ENCODE measurements at regions not wholly inside any gene's neighbourhood (a gene's known extent, or its start where the extent isn't known, plus 50 kb on each side); places are given as distances from the start of the nearest gene placed in this dataset.

GRCh38 chr7:52877240-52877639 lies 158.2 kb upstream of the POM121L12 start:
- no peak for DNase-seq

DNA sequence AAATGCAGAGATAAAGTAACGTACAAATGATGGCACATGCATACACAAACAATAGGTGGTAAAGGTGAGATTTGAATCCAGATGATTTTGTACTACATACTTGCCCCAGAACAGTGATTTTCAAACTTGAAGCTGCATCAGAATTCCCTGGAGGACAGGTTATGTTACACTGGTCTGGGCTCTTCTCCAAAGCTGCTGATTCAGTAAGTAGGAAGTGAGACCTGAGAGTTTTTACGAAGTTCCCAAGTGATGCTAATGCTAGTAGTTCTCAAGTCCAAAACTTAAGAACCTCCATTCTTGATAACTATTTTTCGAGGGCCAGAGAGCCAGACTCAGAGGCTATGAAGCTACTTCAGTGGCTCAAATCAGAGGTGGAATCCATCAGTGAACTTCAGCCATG lies 159.0 kb upstream of the POM121L12 start:
- DNase-seq: no peak

DNA sequence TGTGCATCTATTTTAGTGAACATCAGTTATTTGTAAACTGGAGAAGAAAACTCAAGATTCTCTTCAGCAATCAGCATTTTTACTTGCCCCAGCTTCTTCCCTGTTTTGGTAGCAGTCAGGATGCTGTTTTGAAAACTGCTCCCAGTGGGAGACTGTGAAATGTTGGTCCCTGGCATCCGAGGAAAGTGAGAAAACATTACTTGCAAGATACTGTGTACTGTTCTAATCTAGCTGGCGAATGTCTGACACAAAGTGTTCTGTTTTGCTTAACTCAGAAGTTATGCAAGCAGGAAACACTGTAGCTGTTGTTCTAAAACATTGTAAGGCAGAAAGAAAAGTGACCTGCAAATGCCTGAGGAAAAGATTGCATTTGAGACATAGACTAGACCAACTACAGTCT lies 171.8 kb upstream of the POM121L12 start:
- no peak for DNase-seq

- no peak for DNase-seq
Observed at GRCh38 chr7:52862321-52862720, 173.1 kb upstream of the POM121L12 start.

DNA sequence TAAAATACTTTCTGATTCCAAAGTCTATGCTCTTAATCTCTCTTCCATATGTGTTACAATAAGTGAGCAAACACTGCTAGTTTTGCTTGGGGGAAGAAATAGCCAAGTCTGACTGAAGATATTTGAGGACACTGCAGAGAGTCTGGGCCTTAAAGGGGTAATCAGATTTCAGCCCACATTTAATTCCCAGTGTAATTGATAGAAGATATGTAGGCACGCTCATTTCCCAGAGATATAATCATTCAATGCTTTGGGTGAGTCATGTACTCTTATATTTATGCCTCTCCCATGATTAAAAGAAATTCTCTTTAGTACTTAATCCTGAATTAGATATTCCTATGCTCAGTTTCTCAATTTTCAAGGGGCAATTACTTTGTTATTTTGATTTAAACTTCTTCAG lies 178.1 kb upstream of the POM121L12 start:
- DNase-seq: no peak

DNA sequence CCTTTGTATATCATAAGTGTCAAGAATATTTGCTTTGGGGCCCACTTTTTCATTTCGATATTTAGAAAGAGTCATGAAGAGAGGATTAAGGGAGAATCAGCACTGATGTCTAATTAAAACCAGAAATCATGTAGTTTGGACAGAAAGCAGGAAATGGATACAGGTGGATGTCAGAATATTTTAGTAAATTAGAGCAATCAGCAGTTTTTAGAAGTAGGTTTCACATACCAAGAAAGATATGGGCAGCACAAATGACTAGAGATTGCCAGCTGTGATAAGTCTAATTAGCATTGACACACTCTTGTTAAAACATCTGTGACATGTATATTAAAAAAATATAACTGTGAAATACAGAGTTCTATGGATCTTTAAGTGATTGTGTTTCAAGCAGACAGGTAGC lies 180.8 kb upstream of the POM121L12 start:
- no peak for DNase-seq

DNA sequence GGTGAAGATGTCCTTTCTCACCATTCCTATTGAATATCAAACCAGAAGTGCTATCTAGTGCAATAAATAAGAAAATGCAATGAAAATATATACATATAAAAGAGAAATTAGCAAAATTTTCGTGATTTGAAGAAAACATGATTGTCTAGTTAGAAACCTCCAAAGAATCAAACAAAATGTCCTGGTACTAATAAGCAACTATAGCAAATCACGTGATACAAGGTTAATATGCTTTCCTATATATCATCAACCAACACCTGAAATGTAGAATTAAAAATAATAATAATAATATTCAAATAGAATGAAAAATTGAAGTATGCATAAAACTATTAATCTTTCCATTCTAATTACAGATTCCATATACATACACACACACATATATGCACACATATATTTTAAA lies 183.9 kb upstream of the POM121L12 start:
- DNase-seq: no peak

- no peak for DNase-seq
Observed at GRCh38 chr7:52843436-52843835, 192.0 kb upstream of the POM121L12 start.

DNA sequence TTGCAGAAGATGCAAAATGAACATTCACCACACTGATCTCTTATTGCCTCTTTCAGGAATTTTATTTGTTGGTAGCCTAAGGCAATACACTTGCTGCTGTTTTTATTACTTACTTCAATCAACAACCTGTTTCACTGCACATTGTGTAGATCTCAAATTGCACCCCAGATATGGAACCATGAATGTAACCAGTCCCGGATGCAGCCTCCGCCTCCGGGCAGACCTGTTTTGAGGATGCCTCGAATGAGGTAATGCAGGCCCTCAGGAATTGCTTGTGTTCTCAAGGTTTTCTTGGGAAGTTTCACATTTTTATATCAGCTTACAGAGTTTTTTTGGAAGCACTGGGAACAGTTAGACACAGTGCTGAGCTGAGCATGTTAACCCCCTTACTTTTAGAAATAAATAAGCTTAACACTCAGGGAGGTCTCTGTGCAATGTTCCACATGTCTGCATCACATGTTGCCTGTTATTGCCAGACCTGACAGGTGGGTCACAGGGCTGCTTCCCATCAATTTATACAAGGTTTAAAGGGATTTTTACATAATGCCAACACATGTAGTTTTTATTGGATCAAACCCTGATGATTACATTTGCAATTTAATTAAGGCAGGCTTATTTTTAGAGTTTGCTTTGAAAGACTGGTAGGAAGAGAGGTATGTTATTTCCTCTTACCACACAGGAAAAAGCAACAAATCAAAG lies 193.1 kb upstream of the POM121L12 start:
- DNase-seq: no peak

DNA sequence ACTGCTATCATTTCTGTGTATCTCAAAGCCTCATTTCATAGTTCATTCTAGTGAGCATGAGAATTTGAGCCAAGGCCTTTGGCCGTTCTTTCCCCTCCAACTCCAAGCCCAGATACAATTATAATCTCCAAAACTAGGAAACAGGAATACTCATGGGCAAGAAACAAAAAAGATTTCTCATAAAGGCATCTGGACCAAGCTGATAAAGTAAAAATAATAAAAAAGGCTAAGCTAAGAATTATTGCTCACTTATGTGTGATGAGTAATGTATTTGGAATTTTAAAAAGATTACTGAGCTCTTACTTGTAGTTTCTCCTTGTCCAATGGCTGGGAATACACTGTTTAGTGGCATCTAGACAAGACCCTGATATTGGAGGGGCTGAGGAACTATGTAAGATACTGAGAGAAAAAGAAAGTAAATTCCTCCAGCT lies 196.4 kb upstream of the POM121L12 start:
- DNase-seq: no peak

GRCh38 chr7:52831321-52831720 lies 204.1 kb upstream of the POM121L12 start:
- no peak for DNase-seq

GRCh38 chr7:52830801-52831200 lies 204.6 kb upstream of the POM121L12 start:
- no peak for DNase-seq

DNA sequence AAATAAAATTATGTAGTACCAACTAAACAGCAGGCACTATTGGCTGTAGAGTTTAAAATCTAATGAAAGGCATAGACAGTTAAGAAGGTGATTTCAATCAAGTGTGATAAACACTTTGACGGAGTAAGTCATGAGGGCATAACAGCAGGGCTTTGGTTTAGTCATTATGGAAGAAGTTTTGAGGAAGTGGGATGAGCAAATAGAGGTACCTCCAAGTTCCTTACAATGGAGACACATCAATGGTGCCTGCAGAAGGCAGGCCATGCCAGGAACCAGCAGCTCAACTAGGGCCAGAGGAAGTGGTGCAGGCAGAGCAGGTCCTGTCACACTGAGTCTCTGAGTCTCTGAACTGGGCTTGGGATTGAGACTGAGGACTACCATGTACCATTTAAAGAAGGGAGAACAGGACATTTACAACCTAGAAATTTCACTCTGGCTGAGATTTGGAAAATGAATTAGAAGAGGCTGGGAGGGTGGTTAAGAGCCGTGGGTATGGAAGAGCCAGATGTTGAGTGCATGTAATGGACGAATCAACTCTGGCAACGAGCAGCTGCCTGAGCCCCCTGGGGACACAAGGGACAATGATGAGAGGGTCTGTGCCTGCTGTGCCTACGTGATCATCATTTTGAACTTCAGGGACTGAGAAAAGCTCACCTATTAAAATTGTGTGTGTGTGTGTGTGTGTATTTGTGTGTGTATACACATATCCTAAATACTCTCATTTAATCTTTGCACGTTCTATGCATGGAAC lies 208.7 kb upstream of the POM121L12 start:
- no peak for DNase-seq

- no peak for DNase-seq
Observed at GRCh38 chr7:52825611-52826010, 209.8 kb upstream of the POM121L12 start.

- DNase-seq: no peak
Observed at GRCh38 chr7:52811537-52811936, 223.9 kb upstream of the POM121L12 start.

- no peak for DNase-seq
Observed at GRCh38 chr7:52799817-52800216, 235.6 kb upstream of the POM121L12 start.

- no peak for DNase-seq
Observed at GRCh38 chr7:52797801-52798200, 237.6 kb upstream of the POM121L12 start.

DNA sequence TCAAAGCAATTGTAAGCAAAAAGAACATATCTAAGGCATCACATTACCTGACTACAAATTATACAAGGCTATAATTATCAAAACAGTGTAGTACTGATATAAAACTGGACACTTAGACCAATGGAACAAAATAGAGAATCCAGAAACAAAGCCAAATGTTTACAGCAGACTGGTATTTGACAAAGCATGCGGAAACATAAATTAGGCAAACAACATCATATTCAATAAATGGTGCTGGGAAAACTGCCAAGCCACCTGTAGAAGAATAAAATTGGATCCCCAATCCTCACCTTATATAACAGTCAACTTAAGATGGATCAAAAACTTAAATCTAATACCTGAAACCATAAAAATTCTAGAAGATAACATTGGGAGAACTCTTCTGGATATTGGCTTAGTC lies 240.8 kb upstream of the POM121L12 start:
- DNase-seq: no peak

DNA sequence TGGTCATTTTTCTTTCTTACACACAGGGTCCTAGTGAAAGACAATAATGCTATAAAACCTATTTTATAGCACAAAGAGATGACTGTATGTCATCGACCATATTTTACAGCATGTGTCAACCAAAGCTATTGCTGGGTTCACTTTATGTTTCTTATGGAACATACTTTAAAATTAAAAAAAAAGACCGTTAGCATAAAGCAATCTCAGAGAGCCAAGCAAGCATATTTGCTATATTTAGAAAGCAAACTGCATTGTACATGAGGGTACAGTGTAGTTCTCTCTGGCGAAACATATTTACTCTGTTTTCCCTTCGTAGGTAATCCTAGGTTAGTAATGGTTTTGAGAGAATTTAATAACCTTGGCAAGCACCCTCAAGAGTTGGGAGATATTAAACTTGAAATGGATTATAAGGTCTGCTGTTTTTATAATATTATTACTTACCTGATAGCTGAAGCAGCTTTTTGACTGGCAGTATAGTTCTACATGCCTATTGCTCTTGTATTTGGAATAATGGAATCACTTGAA lies 244.2 kb upstream of the POM121L12 start:
- DNase-seq: no peak

DNA sequence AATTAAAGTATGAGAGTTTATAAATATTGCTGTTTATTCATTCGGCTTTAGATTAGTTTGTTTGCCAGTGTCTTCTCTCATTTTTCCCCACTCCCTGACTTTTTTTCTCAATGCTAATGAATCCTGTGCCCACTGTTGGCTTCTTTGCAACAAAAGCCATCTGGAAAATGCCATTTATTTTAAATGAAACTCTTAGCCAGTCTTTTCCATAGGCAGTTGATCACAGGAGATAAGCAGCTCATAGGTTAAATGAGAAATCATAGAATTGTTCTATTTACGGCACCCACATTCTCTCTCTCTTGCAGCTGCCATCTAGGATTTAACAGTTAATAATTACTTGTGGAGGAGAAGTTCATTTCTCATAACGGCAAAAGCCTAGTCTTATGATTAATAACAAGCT lies 249.3 kb upstream of the POM121L12 start:
- DNase-seq: no peak

DNA sequence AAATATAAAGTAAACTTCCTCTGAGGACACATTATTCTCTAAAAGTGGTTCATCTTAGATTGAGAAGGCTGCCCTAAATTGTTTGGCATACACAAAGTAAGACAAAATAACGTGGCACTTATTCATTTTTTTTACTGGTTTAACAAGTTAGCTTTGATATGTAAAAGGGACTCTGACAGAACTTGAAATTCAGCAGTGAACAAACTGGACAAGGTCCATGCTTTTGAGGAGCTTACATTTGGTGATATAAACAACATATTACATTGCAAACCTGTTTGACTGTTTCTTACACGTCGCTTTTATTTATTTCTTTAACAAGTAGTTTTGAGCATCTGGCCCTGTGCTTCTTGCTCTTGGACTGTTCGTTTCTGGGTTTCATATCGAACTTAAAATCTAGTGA lies 253.1 kb upstream of the POM121L12 start:
- DNase-seq: no peak

DNA sequence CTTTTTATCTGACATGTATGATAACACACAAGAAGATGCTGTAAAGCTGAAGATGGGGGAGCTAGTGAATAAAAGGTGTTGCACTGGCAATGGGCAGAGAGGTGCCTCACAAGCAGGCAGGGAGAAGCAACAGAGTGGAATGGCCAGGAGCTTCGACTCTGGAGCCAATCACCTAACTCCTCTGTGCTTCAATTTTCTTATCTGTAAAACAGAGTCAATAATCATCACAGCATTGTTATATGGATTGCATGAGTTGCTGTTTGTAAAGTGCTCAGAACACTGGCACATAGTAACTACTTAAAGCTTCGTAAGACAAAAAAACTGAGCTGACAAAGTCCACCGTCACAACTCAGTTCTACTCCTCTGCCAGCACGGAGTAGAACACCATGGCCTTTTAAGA lies 254.2 kb upstream of the POM121L12 start:
- no peak for DNase-seq

DNA sequence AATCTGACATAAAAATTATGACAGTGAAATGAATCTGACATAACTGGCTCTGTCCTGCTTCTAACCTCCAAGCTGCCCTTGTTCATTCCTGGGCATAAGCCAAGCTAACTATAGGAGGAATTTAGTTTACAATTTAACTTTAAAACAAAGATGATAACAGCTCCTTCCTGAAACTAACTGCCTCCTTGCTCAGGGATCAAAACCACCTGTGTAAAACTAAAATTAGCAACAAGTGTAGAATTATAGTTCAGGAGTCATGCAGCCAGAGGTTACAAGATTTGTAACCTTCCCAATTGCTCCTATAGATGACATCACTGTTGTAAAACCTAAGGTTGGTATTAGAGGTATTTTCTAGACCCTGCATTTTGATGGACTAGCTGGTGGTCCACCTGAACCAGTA lies 256.4 kb upstream of the POM121L12 start:
- no peak for DNase-seq

DNA sequence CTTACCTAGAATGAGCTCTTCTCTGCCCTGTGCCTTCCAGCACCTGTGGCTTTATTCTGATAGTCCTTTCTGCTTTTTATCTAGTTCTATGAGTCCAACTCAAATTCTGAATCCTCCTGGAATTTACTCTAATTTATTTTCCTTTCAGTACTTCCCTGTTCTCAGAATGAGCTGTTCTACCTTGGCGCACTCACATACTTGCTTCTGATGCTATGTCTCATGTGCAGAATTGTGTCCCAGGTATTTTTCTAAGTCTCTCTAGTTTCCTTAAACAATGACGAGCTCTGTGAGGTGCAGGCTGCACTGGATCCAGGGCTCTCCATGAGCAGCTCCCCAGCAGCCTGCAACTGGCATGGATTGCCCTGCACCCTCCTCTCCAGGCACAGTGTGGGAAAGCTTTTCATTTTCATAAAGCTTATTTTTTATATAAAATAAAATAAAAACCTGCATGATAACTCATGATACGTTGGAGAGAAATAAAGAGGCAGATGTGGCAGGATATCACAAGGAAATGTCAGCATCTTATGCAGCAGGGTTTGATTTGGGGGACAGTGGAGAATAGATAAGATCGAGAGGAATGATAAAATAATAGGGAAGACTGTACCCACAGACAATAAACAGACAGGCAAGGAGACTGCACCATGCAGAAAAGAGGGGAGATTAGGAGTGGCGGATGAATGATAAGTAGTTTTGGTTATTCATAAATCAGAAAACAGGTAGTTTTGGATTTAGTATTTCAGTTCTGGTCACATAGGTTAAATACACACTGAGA lies 258.2 kb upstream of the POM121L12 start:
- DNase-seq: no peak

Measured in NCI-H2171 (cell line).